H1 (cell line): ENCODE measurements at regions not wholly inside any gene's neighbourhood (a gene's known extent, or its start where the extent isn't known, plus 50 kb on each side); places are given as distances from the start of the nearest gene placed in this dataset.

Experiments used
- CTCF ChIA-PET: fragments of 300-600 bp; sonication (Branson Sonifier 250); formaldehyde crosslinking; loops from one replicate; lab custom pipeline; 2021; ENCODE audit not compliant: partially characterized antibody; lab: Charles Lee
- POLR2A ChIA-PET: fragments of 300-600 bp; sonication (Branson Sonifier 250); formaldehyde crosslinking; loops from one replicate; lab custom pipeline; 2021; ENCODE audit warnings: inconsistent platforms; ENCODE audit not compliant: partially characterized antibody; lab: Charles Lee
- DNase-seq, 2 experiments: peaks; one replicate each; pipeline versions ENCODE4 v3.0.0 to v3.0.0-alpha.2; 2010 to 2022; ENCODE audit warnings: low spot score in 2 of 2, low read depth in 1 of 2, mixed read lengths in 1 of 2
- FAIRE-seq: peaks from 2 replicates; lab custom pipeline; 2011; peaks lifted over from hg19 to GRCh38; lab: Jason Lieb, UNC
- H2AFZ ChIP-seq: 2 replicates; pipeline ENCODE4 v1.8.1; 2012; ENCODE audit warnings: low read length, inconsistent platforms
- H2AK5ac ChIP-seq: 2 replicates; pipeline ENCODE4 v1.6.1; 2013; ENCODE audit warnings: low read depth, low read length
- H2BK120ac ChIP-seq: replicated peaks from 2 replicates; pipeline ENCODE3; 2013; ENCODE audit warnings: low read depth, low read length, inconsistent platforms
- H2BK12ac ChIP-seq: 2 replicates; pipeline ENCODE4 v1.6.1; 2013; ENCODE audit warnings: low read depth, low read length
- H2BK15ac ChIP-seq: 2 replicates; pipeline ENCODE4 v1.6.1; 2013; ENCODE audit warnings: low read length
- H2BK20ac ChIP-seq: 2 replicates; pipeline ENCODE4 v1.6.1; 2013; ENCODE audit warnings: low read length
- H2BK5ac ChIP-seq: 2 replicates; pipeline ENCODE4 v1.6.1; 2013; ENCODE audit warnings: low read depth, low read length
- H3K14ac ChIP-seq: 2 replicates; pipeline ENCODE4 v1.6.1; 2013; ENCODE audit warnings: inconsistent platforms; ENCODE audit not compliant: insufficient read length
- H3K18ac ChIP-seq: 2 replicates; pipeline ENCODE4 v1.6.1; 2013; ENCODE audit warnings: low read length; ENCODE audit errors: extremely low read depth
- H3K23ac ChIP-seq: 2 replicates; pipeline ENCODE4 v1.6.1; 2013; ENCODE audit warnings: inconsistent platforms; ENCODE audit not compliant: insufficient read length
- H3K23me2 ChIP-seq: 2 replicates; pipeline ENCODE4 v1.6.1; 2013; ENCODE audit warnings: low read depth, low read length
- H3K27ac ChIP-seq: 2 replicates; pipeline ENCODE4 v1.6.1; 2011; ENCODE audit warnings: low read depth, low read length, inconsistent platforms
- H3K27me3 ChIP-seq, 4 experiments: replicated peaks in 1 of 4; 1 replicate in 1 of 4; 2 replicates in 3 of 4; pipeline versions ENCODE4 v1.6.1 to v1.8.1; 2011 to 2013; ENCODE audit warnings: low read length in 3 of 4, mild to moderate bottlenecking in 3 of 4, inconsistent platforms in 2 of 4, mixed read lengths in 2 of 4, moderate library complexity in 1 of 4; ENCODE audit not compliant: control insufficient read depth in 3 of 4, insufficient read depth in 3 of 4; ENCODE audit errors: extremely low read depth in 1 of 4
- H3K36me3 ChIP-seq, 4 experiments: 2 replicates each; pipeline versions ENCODE4 v1.6.1 to v1.8.1; 2011 to 2013; ENCODE audit warnings: mild to moderate bottlenecking in 4 of 4, low read length in 3 of 4, moderate library complexity in 2 of 4, control low read depth in 1 of 4, inconsistent platforms in 1 of 4; ENCODE audit not compliant: insufficient read depth in 4 of 4, control insufficient read depth in 2 of 4
- H3K4ac ChIP-seq: replicated peaks from 2 replicates; pipeline ENCODE3; 2013; ENCODE audit warnings: low read length, low read depth, mixed read lengths, inconsistent platforms; ENCODE audit not compliant: insufficient read length
- H3K4me1 ChIP-seq, 4 experiments: replicated peaks in 1 of 4; 1 replicate in 1 of 4; 2 replicates in 3 of 4; pipeline versions ENCODE4 v1.6.1 to v1.8.1; 2011 to 2013; ENCODE audit warnings: low read length in 3 of 4, inconsistent platforms in 2 of 4, mixed read lengths in 1 of 4; ENCODE audit not compliant: insufficient read depth in 4 of 4, control insufficient read depth in 3 of 4
- H3K4me2 ChIP-seq, 2 experiments: 2 replicates each; pipeline versions ENCODE4 v1.6.1 to v1.8.1; 2011 to 2013; ENCODE audit warnings: low read depth in 2 of 2, low read length in 2 of 2, control low read depth in 1 of 2, inconsistent platforms in 1 of 2, mild to moderate bottlenecking in 1 of 2; ENCODE audit not compliant: insufficient read depth in 1 of 2
- H3K4me3 ChIP-seq, 4 experiments: fragments of 200-600, 300-600 bp in 1 of 4; sonication (generic), shearing (Covaris generic), sonication (Bioruptor Twin) in 1 of 4; 2 replicates each; pipeline versions ENCODE4 v1.5.1 to v1.8.1; 2011 to 2016; ENCODE audit warnings: low read length in 4 of 4, low read depth in 3 of 4, control low read depth in 2 of 4, inconsistent platforms in 2 of 4, mild to moderate bottlenecking in 2 of 4, mixed read lengths in 1 of 4, moderate library complexity in 1 of 4; ENCODE audit not compliant: insufficient read depth in 2 of 4; ENCODE audit errors: extremely low read depth in 1 of 4
- H3K56ac ChIP-seq: replicated peaks from 2 replicates; pipeline ENCODE3; 2013; ENCODE audit warnings: low read depth, mild to moderate bottlenecking, mixed read lengths, low read length, inconsistent platforms; ENCODE audit not compliant: insufficient read length
- H3K79me1 ChIP-seq: 2 replicates; pipeline ENCODE4 v1.6.1; 2013; ENCODE audit warnings: low read depth, low read length, control low read depth
- H3K79me2 ChIP-seq, 2 experiments: 2 replicates each; pipeline versions ENCODE4 v1.6.1 to v1.8.1; 2012 to 2013; ENCODE audit warnings: low read length in 2 of 2, mild to moderate bottlenecking in 2 of 2, inconsistent platforms in 1 of 2; ENCODE audit not compliant: insufficient read depth in 2 of 2, control insufficient read depth in 1 of 2
- H3K9ac ChIP-seq, 4 experiments: replicated peaks in 1 of 4; 1 replicate in 1 of 4; 2 replicates in 3 of 4; pipeline versions ENCODE4 v1.6.1 to v1.8.1; 2011 to 2013; ENCODE audit warnings: low read depth in 3 of 4, low read length in 3 of 4, control low read depth in 2 of 4, mild to moderate bottlenecking in 2 of 4, moderate library complexity in 2 of 4, inconsistent platforms in 1 of 4; ENCODE audit errors: extremely low read depth in 1 of 4
- H3K9me3 ChIP-seq, 2 experiments: 2 replicates each; pipeline versions ENCODE4 v1.6.1 to v1.8.1; 2012 to 2013; ENCODE audit warnings: mild to moderate bottlenecking in 2 of 2, moderate library complexity in 2 of 2, control low read depth in 1 of 2, inconsistent platforms in 1 of 2, low read depth in 1 of 2, low read length in 1 of 2, mixed read lengths in 1 of 2; ENCODE audit not compliant: insufficient read depth in 2 of 2
- H4K20me1 ChIP-seq, 2 experiments: replicated peaks in 1 of 2; 2 replicates each; pipeline versions ENCODE3 to v1.8.1; 2011 to 2013; ENCODE audit warnings: inconsistent platforms in 2 of 2, low read length in 2 of 2, mild to moderate bottlenecking in 1 of 2; ENCODE audit not compliant: insufficient read depth in 2 of 2, control insufficient read depth in 1 of 2
- H4K5ac ChIP-seq: 2 replicates; pipeline ENCODE4 v1.6.1; 2013; ENCODE audit warnings: low read length, low read depth, mixed read lengths, inconsistent platforms; ENCODE audit not compliant: insufficient read length
- H4K8ac ChIP-seq: 2 replicates; pipeline ENCODE4 v1.8.0; 2013; ENCODE audit warnings: mild to moderate bottlenecking, moderate library complexity, low read length, inconsistent platforms; ENCODE audit not compliant: insufficient read depth; ENCODE audit errors: extremely low read depth
- H4K91ac ChIP-seq: replicated peaks from 2 replicates; pipeline ENCODE3; 2013; ENCODE audit warnings: low read length, mixed read lengths, inconsistent platforms; ENCODE audit not compliant: insufficient read length
- KDM4A ChIP-seq: IDR thresholded peaks from one replicate; pipeline ENCODE4 v1.7.1; 2012; ENCODE audit warnings: low read depth, mild to moderate bottlenecking, moderate library complexity, low read length, inconsistent platforms; ENCODE audit not compliant: severe bottlenecking
- POLR2AphosphoS5 ChIP-seq: IDR thresholded peaks from 2 replicates; pipeline ENCODE4 v1.6.1; 2011; ENCODE audit warnings: low read depth, low read length
- WGBS, 2 experiments: shearing (Covaris generic) in 1 of 2; methylation state at CpG; one replicate each; pipeline versions ENCODE4 v1.1.6 to v1.1.7; 2013 to 2015; ENCODE audit warnings: low lambda C conversion rate in 2 of 2, mixed read lengths in 2 of 2, inconsistent platforms in 1 of 2, low coverage in 1 of 2, missing lambda C conversion rate in 1 of 2; ENCODE audit not compliant: insufficient replicate concordance in 2 of 2, insufficient coverage in 1 of 2, insufficient read length in 1 of 2; ENCODE audit errors: extremely low coverage in 1 of 2, missing lambda C conversion rate in 1 of 2; 5-methylcytosine and 5-hydroxymethylcytosine counted together

GRCh38 chr13:64869539-64869938 lies 2360.6 kb downstream of the PCDH9 start:
- H4K91ac ChIP-seq = no peak overlapping the region
- H4K5ac ChIP-seq = no peak overlapping the region
- H3K14ac ChIP-seq = no peak overlapping the region
- H2AFZ ChIP-seq = no peak overlapping the region
- no peak overlapping the region for H2BK5ac ChIP-seq
- H2BK15ac ChIP-seq = no peak overlapping the region
- H3K4me1 ChIP-seq = no peaks in the 10 kb centered on the region
- no peaks in the 10 kb centered on the region for H3K79me2 ChIP-seq
- H3K79me1 ChIP-seq = no peaks in the 10 kb centered on the region
- H3K36me3 ChIP-seq = no peaks in the 10 kb centered on the region
- H2BK12ac ChIP-seq = no peak overlapping the region
- FAIRE-seq (no peak), DNase-seq (no peak)
- no peak overlapping the region for H3K27ac ChIP-seq
- no peak overlapping the region for H2BK20ac ChIP-seq
- H2AK5ac ChIP-seq = no peak overlapping the region
- no peaks in the 10 kb centered on the region for H3K23me2 ChIP-seq
- no peak overlapping the region for H2BK120ac ChIP-seq
- CTCF ChIA-PET = no interaction called here
- H3K23ac ChIP-seq = no peak overlapping the region
- H3K18ac ChIP-seq = no peak overlapping the region
- no peak overlapping the region for H3K4ac ChIP-seq
- WGBS, 2 experiments = 95% methylated on average over 3 of the region's 3 CpGs; no CpG with 5 or more reads in 1 of the 2 experiments
- H3K27me3 ChIP-seq = no peaks in the 10 kb centered on the region
- 0 out of 4 replicates have a peak, but pooled peaks cover 0 to 2% of the 10 kb centered on the region in 2 experiments for H3K9me3 ChIP-seq
- no peak overlapping the region for H3K4me3 ChIP-seq
- POLR2A ChIA-PET = no interaction called here
- H4K8ac ChIP-seq = no peak overlapping the region
- H3K4me2 ChIP-seq = no peak overlapping the region
- H3K56ac ChIP-seq = no peak overlapping the region
- TF ChIP-seq KDM4A (no peak), POLR2AphosphoS5 (no peak)
- no peaks in the 10 kb centered on the region for H4K20me1 ChIP-seq
- no peak overlapping the region for H3K9ac ChIP-seq
